Spinal cord (tissue), 9 donors: ENCODE measurements at regions not wholly inside any gene's neighbourhood (a gene's known extent, or its start where the extent isn't known, plus 50 kb on each side); places are given as distances from the start of the nearest gene placed in this dataset.
A peak's percentile ranks its signal among the peaks of the same experiment; 100 is the strongest.
"Not testable (repeated sequence)": the region's sequence is repeated elsewhere in the genome, so short reads cannot be mapped to it uniquely, and the experiment has no call there.

Experiments used
- DNase-seq, 6 donors: peaks; one replicate each; pipeline versions ENCODE4 v3.0.0 to v3.0.0-alpha.2; 2013 to 2015; ENCODE audit warnings: low spot score in 6 of 6, low read depth in 4 of 6
- H3K27ac ChIP-seq: one replicate; pipeline ENCODE4 v1.5.1; 2013; ENCODE audit warnings: low read depth, low read length, control low read depth
- H3K27me3 ChIP-seq: one replicate; pipeline ENCODE4 v1.6.1; 2013; ENCODE audit warnings: low read length; ENCODE audit not compliant: control insufficient read depth, insufficient read depth
- H3K36me3 ChIP-seq: one replicate; pipeline ENCODE4 v1.6.1; 2013; ENCODE audit warnings: low read length; ENCODE audit not compliant: control insufficient read depth, insufficient read depth
- H3K4me1 ChIP-seq: one replicate; pipeline ENCODE4 v1.6.1; 2013; ENCODE audit warnings: low read length; ENCODE audit not compliant: control insufficient read depth, insufficient read depth
- H3K4me3 ChIP-seq: one replicate; pipeline ENCODE4 v1.5.1; 2013; ENCODE audit warnings: low read depth, low read length, control low read depth
- H3K9me3 ChIP-seq: one replicate; pipeline ENCODE4 v1.6.1; 2013; ENCODE audit warnings: low read length; ENCODE audit not compliant: control insufficient read depth, insufficient read depth
- WGBS: methylation state at CpG from one replicate; pipeline ENCODE4 v1.1.5; 2013; ENCODE audit warnings: missing lambda C conversion rate; ENCODE audit not compliant: insufficient coverage; 5-methylcytosine and 5-hydroxymethylcytosine counted together
- donor health status: healthy.

DNA sequence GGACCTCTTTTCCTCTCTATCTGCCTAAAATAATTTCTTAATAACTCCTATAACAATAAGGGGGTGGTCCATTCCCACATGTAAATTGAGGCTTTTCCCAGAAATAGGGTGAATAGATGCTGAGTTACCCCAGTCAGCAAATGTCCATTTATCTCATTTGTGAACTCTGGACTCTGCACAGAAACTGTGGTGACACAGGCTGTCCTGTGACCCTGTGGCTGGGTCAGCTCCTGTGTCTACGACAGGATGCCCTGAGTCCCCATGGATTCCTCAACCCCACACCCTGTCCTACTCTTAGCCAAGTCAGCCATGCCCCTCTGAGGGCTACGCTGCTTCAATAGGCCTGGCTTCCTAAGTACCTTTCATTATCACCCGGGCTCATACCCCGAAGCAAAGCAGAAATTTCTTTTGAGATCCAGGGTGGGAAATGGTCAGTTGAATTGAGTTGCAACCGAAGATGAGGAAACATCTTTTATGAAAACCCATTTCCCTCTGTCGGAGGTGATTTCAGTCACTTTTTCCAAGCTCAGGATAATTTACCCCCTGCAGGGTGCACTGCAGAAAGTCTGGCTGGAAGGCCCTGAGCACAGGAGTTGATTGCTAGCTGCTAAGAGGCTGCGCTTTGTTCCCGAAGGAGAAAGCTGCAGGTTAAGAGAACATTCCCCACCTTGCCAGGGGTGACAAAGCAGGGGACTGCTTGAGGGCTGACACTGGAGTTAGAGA lies 89.5 kb upstream of the PRSS12 start:
- not testable (repeated sequence) for H3K27ac ChIP-seq, H3K27me3 ChIP-seq, H3K9me3 ChIP-seq, H3K4me3 ChIP-seq, H3K4me1 ChIP-seq, DNase-seq, H3K36me3 ChIP-seq
- no CpG with 5 or more reads among the region's 8 CpGs for WGBS

DNA sequence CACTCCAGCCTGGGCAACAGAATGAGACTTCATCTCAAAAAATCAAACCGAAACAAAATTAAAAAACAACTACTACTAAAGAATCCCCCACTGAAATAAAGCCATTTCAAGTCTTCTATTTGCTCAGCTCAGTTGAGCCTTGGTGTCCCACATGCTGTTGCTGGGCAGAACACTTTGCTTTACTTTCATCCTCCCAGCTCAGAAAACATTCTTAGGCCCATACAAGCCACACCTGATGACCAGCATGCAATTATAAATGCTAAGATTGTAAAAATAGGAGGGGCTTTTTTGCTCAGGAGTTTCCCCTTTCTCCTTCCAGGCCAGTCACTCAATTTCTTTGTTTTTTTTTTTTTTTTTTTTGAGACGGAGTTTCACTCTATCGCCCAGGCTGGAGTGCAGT lies 94.6 kb upstream of the PRSS12 start:
- H3K27me3 ChIP-seq, H3K4me3 ChIP-seq, H3K4me1 ChIP-seq, H3K9me3 ChIP-seq, H3K36me3 ChIP-seq, H3K27ac ChIP-seq, DNase-seq: not testable (repeated sequence)
- 100% methylated on average over 1 of the region's 3 CpGs for WGBS

DNA sequence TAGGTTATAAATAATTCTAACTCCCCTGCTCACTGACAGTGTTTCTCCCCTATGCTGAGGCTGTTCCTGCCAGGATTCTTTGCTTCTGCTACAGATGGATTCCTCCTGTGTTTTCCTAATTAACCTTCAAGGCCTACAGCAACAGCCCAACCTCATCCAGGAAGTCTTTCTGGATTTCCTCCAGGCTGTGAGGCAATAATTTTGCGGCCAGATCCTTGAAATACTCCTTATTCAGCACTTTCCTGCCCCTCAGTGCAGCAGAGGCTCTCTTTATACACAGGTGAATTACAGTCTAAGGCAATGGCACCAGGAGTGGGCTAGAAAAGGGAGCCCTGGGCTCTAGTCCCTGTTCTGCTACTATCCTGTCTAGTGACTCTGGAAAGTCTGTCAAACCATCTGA lies 102.1 kb upstream of the PRSS12 start:
- not testable (repeated sequence) for H3K36me3 ChIP-seq, H3K4me1 ChIP-seq, H3K9me3 ChIP-seq, H3K4me3 ChIP-seq, H3K27me3 ChIP-seq, H3K27ac ChIP-seq
- no CpG with 5 or more reads among the region's 1 CpG for WGBS
- DNase-seq = peak in 1 of 6 donors; percentile 29

DNA sequence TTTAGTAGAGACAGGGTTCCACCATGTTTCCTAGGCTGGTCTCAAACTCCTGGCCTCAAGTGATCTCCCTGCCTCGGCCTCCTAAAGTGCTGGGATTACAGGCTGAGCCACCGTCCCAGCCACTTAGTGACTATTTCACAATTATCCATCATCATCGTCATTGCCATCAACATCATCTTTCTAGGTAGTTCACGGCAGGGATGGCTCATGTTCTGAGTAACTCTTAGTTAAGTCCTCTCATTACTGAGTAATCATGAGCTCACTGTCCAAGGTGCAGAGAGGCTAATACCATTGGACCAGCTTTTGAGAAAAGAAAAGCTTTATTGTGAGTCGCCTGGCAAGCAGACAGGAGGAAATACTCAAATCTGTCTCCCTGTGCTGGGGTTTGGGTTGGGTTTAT lies 108.6 kb upstream of the PRSS12 start:
- WGBS = 100% methylated on average over 1 of the region's 5 CpGs
- DNase-seq, H3K9me3 ChIP-seq, H3K4me3 ChIP-seq, H3K27me3 ChIP-seq, H3K36me3 ChIP-seq, H3K27ac ChIP-seq, H3K4me1 ChIP-seq: not testable (repeated sequence)

DNA sequence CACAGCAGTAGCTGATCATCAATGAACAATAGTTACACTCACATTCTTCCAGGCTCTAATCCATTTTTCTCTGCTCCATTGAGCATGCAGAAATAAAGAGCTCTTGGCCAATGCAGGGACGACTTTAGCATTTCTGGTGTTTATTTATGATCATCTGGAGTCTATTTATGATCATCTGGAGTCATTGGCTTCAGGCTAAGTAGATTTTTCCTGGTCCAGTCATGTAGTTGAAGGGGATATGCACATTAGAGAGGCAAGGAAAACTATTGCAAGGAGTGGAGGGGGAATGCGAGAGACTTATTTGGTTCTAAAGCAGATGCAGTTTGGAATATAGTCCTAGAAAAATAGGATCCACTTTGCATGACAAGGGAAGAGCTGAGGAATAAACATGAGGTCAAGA lies 113.0 kb upstream of the PRSS12 start:
- H3K4me3 ChIP-seq, H3K4me1 ChIP-seq, DNase-seq, H3K36me3 ChIP-seq, H3K27ac ChIP-seq, H3K9me3 ChIP-seq, H3K27me3 ChIP-seq: not testable (repeated sequence)
- WGBS = 38% methylated on average over 1 of the region's 2 CpGs

DNA sequence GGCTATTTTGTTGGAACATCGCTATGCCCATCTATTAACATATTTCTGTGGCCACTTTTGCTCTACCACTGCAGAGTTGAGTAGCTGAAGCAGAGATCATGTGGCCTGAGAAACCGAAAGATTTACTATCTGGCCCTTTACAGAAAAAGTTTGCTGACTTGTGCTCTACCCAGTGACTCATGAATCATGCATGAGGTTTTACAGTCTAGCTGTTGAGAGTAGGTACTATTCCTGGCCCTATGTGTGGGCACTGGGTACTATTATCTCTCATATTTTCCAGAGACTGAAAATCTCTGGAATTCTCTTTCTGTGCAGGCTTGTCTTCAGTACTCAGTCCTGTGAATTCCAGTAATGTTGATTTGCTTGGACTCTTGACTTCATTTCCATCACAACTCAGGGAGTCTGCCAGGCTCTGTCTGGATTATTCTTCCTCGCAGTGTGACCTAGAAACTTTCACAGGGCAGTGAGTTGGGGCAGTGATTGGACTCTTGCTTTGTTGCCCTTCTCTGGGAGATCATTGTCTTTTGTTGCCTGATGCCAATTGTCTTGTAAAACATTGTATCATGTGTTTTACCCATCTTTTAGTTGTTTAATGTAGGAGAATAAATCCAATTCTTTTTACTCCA lies 121.3 kb upstream of the PRSS12 start:
- not testable (repeated sequence) for H3K36me3 ChIP-seq, H3K4me1 ChIP-seq, H3K27me3 ChIP-seq, H3K4me3 ChIP-seq, H3K27ac ChIP-seq, DNase-seq, H3K9me3 ChIP-seq
- no CpG with 5 or more reads among the region's 3 CpGs for WGBS

DNA sequence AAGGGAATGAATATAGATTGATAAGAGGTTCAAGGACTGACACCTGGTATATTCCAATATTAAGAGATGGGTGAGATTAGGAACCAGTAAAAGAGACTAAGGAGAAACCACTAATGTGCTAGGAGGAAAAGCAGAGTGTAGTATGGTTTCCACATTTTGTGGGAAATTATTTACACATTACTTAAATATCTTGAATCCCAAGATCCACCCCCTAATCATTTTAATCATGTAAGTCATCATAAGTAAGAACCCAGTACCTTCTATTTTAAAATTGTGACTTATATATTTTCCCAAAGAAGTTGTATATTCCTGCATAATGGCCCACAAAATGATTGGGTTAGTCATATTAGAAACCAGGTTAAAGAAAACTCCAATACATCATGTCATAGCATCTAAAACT lies 122.0 kb upstream of the PRSS12 start:
- DNase-seq, H3K4me1 ChIP-seq: not testable (repeated sequence)

DNA sequence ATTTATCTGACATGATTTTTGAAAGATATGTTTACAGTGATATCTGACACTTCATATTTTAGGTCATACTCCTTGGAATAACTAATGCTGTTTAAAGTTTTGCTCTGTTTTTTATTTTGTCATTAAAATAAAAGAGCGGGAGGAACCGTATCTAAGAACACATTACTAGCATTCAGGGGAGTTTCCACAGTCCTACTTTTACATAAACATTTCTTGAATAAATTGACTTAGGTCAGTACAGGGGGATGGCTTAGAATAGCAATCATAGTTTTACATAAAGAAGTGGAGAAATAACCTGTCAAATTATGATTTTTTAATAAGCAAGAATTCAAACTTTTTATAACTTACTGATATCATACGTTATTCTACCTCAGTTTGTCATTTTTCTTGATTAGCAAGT lies 123.1 kb upstream of the PRSS12 start:
- H3K9me3 ChIP-seq, H3K4me3 ChIP-seq, H3K27ac ChIP-seq, H3K27me3 ChIP-seq, H3K4me1 ChIP-seq, H3K36me3 ChIP-seq, DNase-seq: not testable (repeated sequence)
- WGBS = no CpG with 5 or more reads among the region's 3 CpGs

More for the DNA sequence above, 122.0 kb upstream of the PRSS12 start:
- H3K27ac ChIP-seq, H3K36me3 ChIP-seq, H3K9me3 ChIP-seq, H3K4me3 ChIP-seq, H3K27me3 ChIP-seq: not testable (repeated sequence)

DNA sequence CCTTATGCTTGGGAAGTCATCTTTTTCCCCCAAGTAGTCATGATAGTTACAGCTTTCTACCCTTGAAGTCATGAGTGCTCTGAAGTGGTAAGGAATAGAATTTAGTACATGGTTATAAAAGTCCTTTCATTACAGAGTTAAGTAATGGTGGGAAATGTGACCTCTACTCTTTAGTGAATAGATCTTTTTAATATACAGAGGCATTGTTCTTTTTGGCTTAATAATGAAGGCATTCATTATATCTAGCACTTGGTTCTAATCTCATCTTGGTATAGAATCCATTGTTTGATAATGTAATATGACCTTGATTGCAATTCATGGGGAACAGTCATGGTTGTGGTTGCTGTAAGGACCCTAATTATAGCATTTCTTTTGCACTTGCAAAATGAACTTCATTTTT lies 125.0 kb upstream of the PRSS12 start:
- not testable (repeated sequence) for H3K4me1 ChIP-seq, H3K9me3 ChIP-seq, H3K36me3 ChIP-seq, H3K4me3 ChIP-seq, H3K27me3 ChIP-seq, H3K27ac ChIP-seq, DNase-seq

DNA sequence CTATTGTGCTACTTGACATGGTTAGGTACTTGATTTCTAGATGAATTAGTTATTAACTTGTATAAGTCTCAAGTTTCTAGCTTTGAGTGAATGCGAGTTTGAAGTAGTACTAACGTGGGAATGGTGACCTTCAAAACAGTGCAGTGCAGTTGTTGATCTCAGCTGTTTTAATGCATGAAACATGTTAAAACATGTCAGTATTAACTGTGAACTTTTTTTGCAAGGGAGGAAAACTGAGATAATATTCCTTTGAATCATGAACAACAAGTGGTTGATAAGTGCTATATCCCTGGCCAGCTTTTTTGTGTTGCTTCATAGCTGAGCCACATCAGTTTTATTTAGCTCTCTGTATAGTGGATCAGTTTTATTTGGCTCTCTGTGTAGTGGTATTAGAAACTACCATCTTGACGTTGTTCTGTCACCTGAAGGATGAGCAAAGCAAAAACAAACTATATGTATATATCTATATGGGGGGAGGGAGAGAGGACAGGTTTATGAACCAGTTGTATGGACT lies 133.1 kb upstream of the PRSS12 start:
- not testable (repeated sequence) for DNase-seq, H3K4me3 ChIP-seq, H3K4me1 ChIP-seq, H3K27ac ChIP-seq, H3K27me3 ChIP-seq, H3K9me3 ChIP-seq, H3K36me3 ChIP-seq
- whole genome bisulfite sequencing = 89% methylated on average over 2 of the region's 3 CpGs
